NCI-H2171 (cell line): ENCODE measurements at regions not wholly inside any gene's neighbourhood (a gene's known extent, or its start where the extent isn't known, plus 50 kb on each side); places are given as distances from the start of the nearest gene placed in this dataset.
"Not testable (repeated sequence)": the region's sequence is repeated elsewhere in the genome, so short reads cannot be mapped to it uniquely, and the experiment has no call there.

Experiments used
- DNase-seq: peaks from one replicate; lab custom pipeline; 2025; lab: John Stamatoyannopoulos, UW

DNA sequence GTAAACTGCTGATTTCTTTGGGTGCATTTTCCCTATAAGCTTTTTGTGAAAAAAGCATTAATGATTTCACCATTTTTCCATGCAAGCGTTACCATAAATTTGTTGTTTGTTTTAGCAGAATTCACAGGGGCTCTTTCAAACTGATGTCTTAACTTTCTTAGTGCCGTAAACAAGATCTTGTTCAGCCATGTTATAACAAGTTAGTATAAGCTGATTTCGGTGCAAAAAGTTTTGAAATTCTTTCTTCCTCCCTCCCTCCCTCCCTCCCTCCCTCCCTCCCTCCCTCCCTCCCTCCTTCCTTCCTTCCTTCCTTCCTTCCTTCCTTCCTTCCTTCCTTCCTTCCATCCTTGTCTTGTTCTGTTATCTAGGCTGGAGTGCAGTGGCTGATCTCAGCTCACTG lies 71.7 kb upstream of the CHORDC1 start:
- no peak for DNase-seq

DNA sequence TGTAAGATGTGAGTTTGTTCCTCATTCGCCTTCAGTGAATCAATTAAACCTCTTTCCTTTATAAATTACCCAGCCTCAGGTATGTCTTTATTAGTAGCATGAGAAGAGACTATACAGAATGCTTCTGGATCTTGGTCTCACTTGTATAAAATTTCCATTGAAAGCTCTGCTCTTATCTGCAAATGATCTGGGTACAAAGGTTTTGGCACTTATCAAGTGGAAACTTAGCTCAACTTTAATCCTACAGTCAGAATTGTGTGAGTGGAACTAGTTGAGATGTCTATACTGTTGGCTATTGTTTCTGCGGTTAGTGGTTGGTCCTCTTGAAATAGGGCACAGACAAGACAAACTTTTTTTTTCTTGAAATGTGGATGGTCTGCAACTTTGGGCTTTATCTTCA lies 71.2 kb upstream of the CHORDC1 start:
- no peak for DNase-seq

DNA sequence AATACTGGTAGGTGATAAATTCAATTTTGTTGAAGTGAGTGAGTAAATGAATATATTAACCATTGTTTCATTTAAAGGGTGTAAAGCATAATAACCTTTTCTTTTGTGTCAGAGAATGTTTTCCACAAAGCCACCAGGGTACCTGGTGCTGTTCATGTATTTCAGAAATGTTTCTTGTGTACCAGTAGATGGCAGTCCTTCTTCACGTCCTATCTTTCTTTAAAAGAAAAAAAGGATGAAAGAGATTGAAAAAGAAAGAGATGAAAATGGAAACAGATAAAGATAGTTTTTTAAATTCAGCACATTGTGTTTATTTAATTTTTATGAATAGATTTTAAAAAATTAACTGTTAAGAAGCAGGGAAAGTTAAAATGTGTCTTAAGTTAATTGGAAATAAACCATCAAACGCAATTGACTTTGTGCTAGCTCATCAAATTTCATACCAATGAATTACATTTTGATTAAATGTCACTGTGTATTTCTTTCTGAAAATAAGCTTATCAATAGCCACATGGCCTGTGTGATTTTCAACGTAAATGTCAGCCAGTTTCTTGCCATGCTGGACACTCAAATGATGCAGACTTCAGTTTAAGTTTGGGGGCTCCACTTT lies 65.5 kb upstream of the CHORDC1 start:
- DNase-seq: no peak

DNA sequence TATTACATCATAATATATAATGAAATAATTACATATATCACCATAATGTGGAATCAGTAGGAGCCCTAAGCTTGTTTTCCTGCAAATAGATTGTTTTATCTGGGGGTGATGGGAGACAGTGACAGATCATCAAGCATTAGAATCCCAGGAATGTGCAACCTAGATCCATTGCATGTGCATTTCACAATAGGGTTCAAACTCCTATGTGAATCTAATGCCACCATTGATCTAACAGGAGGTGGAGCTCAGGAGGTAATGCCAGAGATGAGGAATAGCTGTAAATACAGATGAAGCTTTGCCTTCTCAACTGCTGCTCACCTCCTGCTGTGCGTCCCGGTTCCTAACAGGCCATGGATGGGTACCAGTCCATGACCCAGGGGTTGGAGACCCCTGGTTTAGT lies 63.8 kb upstream of the CHORDC1 start:
- no peak for DNase-seq

DNA sequence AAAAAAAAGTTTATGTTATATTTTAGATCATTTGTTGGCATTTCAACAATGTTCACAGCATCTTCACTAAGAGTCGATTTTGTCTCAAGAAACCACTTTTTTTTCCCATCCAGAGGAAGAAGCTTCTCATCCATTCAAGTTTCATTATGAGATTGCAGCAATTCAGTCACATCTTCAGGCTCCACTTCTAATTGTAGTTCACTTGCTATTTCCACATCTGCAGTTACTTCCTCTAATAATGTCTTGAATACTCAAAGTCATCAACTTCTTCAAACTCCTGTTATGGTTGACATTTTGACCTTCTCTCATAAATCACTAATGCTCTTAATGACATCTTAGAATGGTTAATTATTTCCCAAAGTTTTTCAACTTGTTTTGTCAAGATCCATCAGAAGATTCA lies 61.3 kb upstream of the CHORDC1 start:
- no peak for DNase-seq

DNA sequence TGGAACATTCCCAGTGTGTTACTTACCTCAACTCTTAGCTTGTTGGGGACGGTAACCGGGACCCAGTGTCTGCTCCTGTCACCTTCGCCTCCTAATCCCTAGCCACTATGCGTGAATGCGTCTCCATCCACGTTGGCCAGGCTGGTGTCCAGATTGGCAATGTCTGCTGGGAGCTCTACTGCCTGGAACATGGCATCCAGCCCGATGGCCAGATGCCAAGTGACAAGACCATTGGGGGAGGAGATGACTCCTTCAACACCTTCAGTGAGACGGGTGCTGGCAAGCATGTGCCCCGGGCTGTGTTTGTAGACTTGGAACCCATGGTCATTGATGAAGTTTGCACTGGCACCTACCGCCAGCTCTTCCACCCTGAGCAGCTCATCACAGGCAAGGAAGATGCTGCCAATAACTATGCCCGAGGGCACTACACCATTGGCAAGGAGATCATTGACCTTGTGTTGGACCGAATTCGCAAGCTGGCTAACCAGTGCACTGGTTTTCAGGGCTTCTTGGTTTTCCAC lies 59.8 kb upstream of the CHORDC1 start:
- not testable (repeated sequence) for DNase-seq

DNA sequence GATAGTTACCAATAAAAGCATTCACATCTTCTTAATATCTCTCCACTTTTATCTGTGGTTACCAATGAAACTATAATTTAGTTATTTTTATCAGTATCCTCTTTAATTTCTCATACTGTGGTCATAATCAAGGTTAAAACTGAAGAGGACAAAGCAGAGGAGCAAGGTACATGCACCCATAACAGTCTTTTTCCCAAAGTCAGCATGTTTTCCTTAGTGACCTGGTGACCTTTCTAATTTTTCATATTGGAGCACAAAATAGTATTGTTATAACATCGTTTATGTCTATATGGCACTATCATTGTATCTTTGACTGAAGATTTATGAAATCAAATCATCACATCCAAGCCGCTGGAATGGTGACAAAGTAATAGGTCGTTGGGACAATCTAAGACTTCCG lies 51.5 kb upstream of the CHORDC1 start:
- no peak for DNase-seq
